NT2/D1 (cell line): ENCODE measurements at regions not wholly inside any gene's neighbourhood (a gene's known extent, or its start where the extent isn't known, plus 50 kb on each side); places are given as distances from the start of the nearest gene placed in this dataset.

Experiments
- SUZ12 ChIP-seq: IDR thresholded peaks from 2 replicates; pipeline ENCODE4 v1.6.1; 2011; ENCODE audit not compliant: insufficient read length, insufficient read depth; ENCODE audit errors: extremely low read depth
- YY1 ChIP-seq: IDR thresholded peaks from 2 replicates; pipeline ENCODE4 v1.6.1; 2011; ENCODE audit not compliant: insufficient read length, insufficient read depth
- ZNF274 ChIP-seq: IDR thresholded peaks from 2 replicates; pipeline ENCODE4 v1.6.1; 2011; ENCODE audit warnings: mild to moderate bottlenecking, low read depth, low read length

DNA sequence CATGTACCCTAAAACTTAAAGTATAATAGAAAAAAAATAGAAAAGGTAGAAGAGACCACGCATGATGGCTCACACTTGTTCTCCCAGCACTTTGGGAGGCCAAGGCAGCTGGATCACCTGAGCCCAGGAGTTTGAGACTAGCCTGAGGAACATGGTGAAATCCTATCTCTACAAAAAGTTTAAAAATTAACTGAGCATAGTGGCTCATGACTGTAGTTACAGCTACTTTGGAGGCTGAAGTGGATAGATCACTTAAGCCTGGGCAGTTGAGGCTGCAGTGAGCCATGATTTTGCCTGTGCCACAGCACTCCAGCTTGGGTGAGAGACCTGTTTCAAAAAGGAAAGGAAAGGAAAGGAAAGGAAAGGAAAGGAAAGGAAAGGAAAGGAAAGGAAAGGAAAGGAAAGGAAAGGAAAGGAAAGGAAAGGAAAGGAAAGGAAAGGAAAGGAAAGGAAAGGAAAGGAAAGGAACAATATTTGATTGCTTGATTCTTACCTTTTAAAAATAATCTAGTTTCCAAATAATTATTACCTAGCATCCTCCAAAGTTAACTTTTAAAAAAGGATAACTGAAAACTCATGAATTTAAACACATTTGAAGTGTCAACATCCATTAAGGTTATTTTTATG lies 99.9 kb upstream of the PAX6 start:
- TF ChIP-seq ZNF274 (no peak), YY1 (no peak), SUZ12 (no peak)
